ENCODE measurements at regions not wholly inside any gene's neighbourhood (a gene's known extent, or its start where the extent isn't known, plus 50 kb on each side); places are given as distances from the start of the nearest gene placed in this dataset.

- no peak for DNase-seq (ENCODE audit: low spot score)
- Histone ChIP-seq H3K27ac (no peak overlapping the region), H3K4me3 (no peak overlapping the region)
- TF ChIP-seq CTCF (IDR thresholded peaks at IDR 0.05) = no peak
Measured at GRCh38 chr4:167713756-167714155, 378.6 kb upstream of the ANXA10 start.

GRCh38 chr4:167715176-167715575, 377.2 kb upstream of the ANXA10 start:
- H3K4me3 ChIP-seq = no peak overlapping the region
- H3K27ac ChIP-seq = no peak overlapping the region
- no peak for TF ChIP-seq CTCF (IDR thresholded peaks at IDR 0.05)
- no peak for DNase-seq (ENCODE audit: low spot score)

DNA sequence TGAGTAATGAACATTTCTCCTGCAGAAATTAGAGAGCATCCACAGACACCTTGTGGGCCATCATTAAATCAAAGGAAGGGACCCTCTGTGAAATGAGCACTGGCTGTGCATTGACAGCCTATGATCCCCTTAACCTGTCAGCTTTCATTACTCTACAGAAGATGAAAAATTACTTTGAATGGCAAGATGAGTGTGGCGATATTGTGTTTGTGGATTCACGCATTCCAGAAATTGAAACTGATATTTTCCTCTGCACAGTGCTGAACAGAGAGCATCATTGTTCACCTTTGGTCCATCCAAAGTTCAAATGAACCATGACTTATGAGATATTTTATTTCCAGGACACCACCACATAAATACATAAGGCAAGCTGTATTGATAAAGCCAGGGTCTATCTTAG, 374.8 kb upstream of the ANXA10 start:
- Histone ChIP-seq H3K4me3 (no peak overlapping the region), H3K27ac (no peak overlapping the region)
- no peak for TF ChIP-seq CTCF (IDR thresholded peaks at IDR 0.05)
- DNase-seq (ENCODE audit: low spot score) = no peak

DNA sequence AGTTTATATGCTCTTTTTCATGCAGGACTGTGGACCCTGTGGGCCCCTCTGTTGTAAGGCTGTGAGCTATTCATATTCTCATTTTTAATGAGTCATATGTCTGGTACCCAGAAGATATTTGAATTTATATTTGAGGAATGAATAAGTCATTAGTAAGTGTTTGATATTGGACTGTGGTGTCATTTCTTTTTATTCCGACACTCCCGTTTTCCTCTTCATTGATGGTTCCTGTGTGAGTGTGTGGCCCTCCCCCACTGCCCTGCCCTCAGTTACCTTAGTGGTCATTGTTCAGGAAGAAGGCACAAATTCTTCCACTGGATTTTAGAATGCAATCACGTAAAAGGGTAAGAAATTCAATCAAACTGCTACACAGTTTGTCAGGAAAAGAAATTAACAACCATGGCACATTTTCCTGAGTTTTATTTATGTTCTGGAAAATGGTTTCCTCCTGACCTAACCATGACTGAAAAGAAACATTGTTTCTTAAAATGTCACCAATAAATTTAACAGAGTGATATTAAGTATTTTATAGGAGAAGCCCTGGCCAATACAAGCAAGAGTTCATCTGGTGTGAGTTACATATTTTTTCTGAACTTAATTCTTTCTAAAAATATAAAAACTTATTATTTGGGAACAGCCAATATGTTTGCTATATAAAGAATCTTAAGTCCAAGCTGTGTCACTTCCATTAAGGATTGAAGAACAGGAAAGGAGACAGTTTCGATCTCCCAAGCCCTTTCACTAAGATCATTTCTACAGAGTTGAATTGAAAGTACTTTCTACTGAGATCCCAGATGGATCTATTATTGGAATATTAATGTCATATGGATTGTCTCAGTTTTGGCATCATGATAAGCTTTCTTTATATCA, 370.5 kb upstream of the ANXA10 start:
- no peak overlapping the region for H3K4me3 ChIP-seq
- no peak for DNase-seq (ENCODE audit: low spot score)
- no peak for TF ChIP-seq CTCF (IDR thresholded peaks at IDR 0.05)
- H3K27ac ChIP-seq = no peak overlapping the region

GRCh38 chr4:167722487-167722808, 369.9 kb upstream of the ANXA10 start:
- no peak for DNase-seq (ENCODE audit: low spot score)
- no peak for TF ChIP-seq CTCF (IDR thresholded peaks at IDR 0.05)
- H3K27ac ChIP-seq = no peak overlapping the region
- H3K4me3 ChIP-seq = no peak overlapping the region

DNA sequence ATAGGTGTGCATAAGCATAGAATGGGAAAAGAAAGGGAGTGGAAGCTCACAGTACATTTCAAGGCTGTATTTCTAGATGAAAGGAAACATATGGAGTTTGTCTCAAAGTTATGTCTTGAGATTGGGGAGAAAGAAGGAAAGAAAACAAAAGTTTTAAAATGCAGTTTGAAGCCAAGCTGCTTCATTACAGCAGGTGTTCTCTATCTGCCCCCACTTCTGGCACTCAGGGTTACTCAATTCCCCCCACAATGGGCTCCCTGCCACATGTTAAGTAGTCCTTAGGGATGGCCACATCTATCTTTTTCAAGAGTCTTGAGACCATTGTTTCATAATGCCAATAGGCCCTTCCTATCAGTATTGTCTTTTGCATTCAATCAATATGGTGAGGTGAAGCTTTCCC, 367.4 kb upstream of the ANXA10 start:
- DNase-seq (ENCODE audit: low spot score) = no peak
- Histone ChIP-seq H3K27ac (no peak overlapping the region), H3K4me3 (no peak overlapping the region)
- TF ChIP-seq CTCF (IDR thresholded peaks at IDR 0.05) = no peak

- no peak for DNase-seq (ENCODE audit: low spot score)
- Histone ChIP-seq H3K27ac (no peak overlapping the region), H3K4me3 (no peak overlapping the region)
- TF ChIP-seq CTCF (IDR thresholded peaks at IDR 0.05) = no peak
Measured at GRCh38 chr4:167730769-167731168, 361.6 kb upstream of the ANXA10 start.

All from coronary artery (tissue), 2 donors.